Tibial nerve (tissue), 4 donors: ENCODE measurements at regions not wholly inside any gene's neighbourhood (a gene's known extent, or its start where the extent isn't known, plus 50 kb on each side); places are given as distances from the start of the nearest gene placed in this dataset.
"Not testable (repeated sequence)": the region's sequence is repeated elsewhere in the genome, so short reads cannot be mapped to it uniquely, and the experiment has no call there.

Source experiments
- DNase-seq, 2 donors: peaks; one replicate each; pipeline ENCODE4 v3.0.0-alpha.2; 2019; ENCODE audit warnings: low spot score in 2 of 2
- H3K27ac ChIP-seq, 4 donors: fragments of 200-600 bp; sonication (generic) in 3 of 4; one replicate each; pipeline ENCODE4 v1.5.1; 2017 to 2019; ENCODE audit warnings: mild to moderate bottlenecking in 1 of 4
- H3K27me3 ChIP-seq, 2 donors: fragments of 200-600 bp; sonication (generic) in 1 of 2; one replicate each; pipeline versions ENCODE4 v1.5.1 to v1.6.0; 2017 to 2019
- H3K36me3 ChIP-seq, 3 donors: fragments of 200-600 bp; sonication (generic); one replicate each; pipeline ENCODE4 v1.5.1; 2018 to 2019
- H3K4me1 ChIP-seq, 4 donors: fragments of 200-600 bp; sonication (generic) in 3 of 4; one replicate each; pipeline ENCODE4 v1.5.1; 2017 to 2019
- H3K4me3 ChIP-seq, 4 donors: fragments of 200-600 bp; sonication (generic) in 3 of 4; one replicate each; pipeline ENCODE4 v1.5.1; 2017 to 2019; ENCODE audit warnings: mild to moderate bottlenecking in 1 of 4, moderate library complexity in 1 of 4
- H3K9me3 ChIP-seq, 4 donors: fragments of 200-600 bp; sonication (generic) in 3 of 4; one replicate each; pipeline ENCODE4 v1.5.1; 2017 to 2019
- EP300 ChIP-seq, 2 donors: sonication (generic); formaldehyde crosslinking; IDR thresholded peaks; one replicate each; pipeline ENCODE4 v1.6.1; 2017; ENCODE audit warnings: antibody characterized with exemption in 2 of 2, mild to moderate bottlenecking in 1 of 2
- POLR2A ChIP-seq, 2 donors: fragments of 450-650 bp; IDR thresholded peaks; one replicate each; pipeline ENCODE4 v1.6.1; 2017; ENCODE audit warnings: antibody characterized with exemption in 2 of 2, mild to moderate bottlenecking in 2 of 2, moderate library complexity in 2 of 2
- WGBS, 2 donors: methylation state at CpG; one replicate each; pipeline ENCODE4 v1.1.5; 2018; 5-methylcytosine and 5-hydroxymethylcytosine counted together
- TF ChIP-seq, protein P1 (sequence below), 5 experiments: fragments of 200-600 bp in 3 of 5; fragments of 450-650 bp in 2 of 5; sonication (generic) in 3 of 5; IDR thresholded peaks; one replicate each; pipeline ENCODE4 v1.5.1; 2016 to 2019; ENCODE audit warnings: antibody characterized with exemption in 5 of 5, mild to moderate bottlenecking in 3 of 5, moderate library complexity in 2 of 5

DNA sequence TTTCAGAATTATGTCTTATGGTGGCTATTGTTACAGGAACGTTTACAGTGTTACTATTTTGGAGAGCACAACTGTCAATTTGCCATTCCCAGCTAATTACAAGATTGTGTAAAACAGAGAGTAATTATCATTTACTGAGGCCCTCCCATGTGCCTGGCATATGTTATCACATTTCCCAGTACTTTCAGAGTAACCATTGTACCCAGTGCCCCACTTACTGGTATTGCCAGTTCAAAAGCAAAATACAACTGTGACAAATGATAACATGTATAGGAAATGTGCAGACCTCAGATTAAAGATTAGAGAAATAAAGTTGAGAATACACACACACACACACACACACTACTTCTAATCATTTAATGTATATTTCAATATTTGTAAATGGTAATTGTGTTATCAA lies 572.5 kb downstream of the POM121L12 start:
- Histone ChIP-seq H3K4me3 (no peak overlapping the region), H3K4me1 (no peaks in the 10 kb centered on the region), H3K36me3 (no peaks in the 10 kb centered on the region), H3K9me3 (no peaks in the 10 kb centered on the region), H3K27ac (no peak overlapping the region), H3K27me3 (no peaks in the 10 kb centered on the region)
- DNase-seq = no peak
- 36 to 41% methylated on average over 1 of the region's 1 CpG for WGBS, 2 donors
- TF ChIP-seq EP300 (IDR thresholded peaks at IDR 0.05) (no peak), POLR2A (IDR thresholded peaks at IDR 0.05) (no peak)
- TF ChIP-seq, protein P1, sequence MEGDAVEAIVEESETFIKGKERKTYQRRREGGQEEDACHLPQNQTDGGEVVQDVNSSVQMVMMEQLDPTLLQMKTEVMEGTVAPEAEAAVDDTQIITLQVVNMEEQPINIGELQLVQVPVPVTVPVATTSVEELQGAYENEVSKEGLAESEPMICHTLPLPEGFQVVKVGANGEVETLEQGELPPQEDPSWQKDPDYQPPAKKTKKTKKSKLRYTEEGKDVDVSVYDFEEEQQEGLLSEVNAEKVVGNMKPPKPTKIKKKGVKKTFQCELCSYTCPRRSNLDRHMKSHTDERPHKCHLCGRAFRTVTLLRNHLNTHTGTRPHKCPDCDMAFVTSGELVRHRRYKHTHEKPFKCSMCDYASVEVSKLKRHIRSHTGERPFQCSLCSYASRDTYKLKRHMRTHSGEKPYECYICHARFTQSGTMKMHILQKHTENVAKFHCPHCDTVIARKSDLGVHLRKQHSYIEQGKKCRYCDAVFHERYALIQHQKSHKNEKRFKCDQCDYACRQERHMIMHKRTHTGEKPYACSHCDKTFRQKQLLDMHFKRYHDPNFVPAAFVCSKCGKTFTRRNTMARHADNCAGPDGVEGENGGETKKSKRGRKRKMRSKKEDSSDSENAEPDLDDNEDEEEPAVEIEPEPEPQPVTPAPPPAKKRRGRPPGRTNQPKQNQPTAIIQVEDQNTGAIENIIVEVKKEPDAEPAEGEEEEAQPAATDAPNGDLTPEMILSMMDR (IDR thresholded peaks at IDR 0.05) = no peak

DNA sequence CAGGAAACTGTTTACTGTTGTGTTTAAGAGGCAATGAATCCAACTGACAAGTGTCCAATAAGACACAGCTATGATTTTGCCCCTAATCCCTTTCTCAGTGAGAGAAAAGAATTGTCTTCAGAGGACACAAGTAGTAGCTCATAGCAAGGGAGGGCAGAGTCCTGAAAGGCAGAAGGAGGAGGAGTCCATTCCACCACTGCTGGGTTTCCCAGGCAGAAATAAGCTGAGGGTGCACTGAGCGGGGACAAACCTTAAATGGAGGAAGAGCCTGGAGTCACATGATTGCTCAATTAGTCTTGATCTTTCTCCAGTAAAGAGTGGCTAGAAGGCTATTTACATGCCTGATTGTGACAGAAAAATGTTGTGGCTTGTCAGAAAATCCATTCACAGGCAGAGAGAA lies 573.8 kb downstream of the POM121L12 start:
- TF ChIP-seq, protein P1 (IDR thresholded peaks at IDR 0.05) = no peak
- no peak for TF ChIP-seq EP300 (IDR thresholded peaks at IDR 0.05)
- TF ChIP-seq POLR2A (IDR thresholded peaks at IDR 0.05) = no peak
- WGBS, 2 donors = 72 to 75% methylated on average over 1 of the region's 1 CpG

DNA sequence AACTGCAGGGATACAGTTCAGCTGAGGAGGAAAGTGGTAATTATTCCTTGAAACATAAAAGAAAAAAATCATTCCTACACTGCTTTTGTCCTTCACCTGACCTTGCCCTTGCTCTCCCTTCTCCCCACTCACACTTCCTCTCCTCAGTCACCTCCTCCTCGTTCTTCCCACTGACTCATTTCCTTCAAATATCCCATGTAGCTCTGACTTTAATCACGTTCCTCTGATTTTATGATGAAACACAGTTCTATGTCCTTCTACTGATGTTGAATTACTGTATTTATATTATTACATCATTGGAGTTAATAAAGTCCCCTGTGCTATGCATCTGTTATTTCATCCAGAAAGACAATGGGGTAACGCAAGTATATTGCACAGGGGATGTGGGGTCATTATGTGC lies 575.6 kb downstream of the POM121L12 start:
- H3K36me3 ChIP-seq = no peaks in the 10 kb centered on the region
- H3K27me3 ChIP-seq = no peaks in the 10 kb centered on the region
- no peak overlapping the region for H3K27ac ChIP-seq
- no peaks in the 10 kb centered on the region for H3K4me1 ChIP-seq
- WGBS, 2 donors = 23 to 32% methylated on average over 3 of the region's 3 CpGs
- H3K4me3 ChIP-seq = no peak overlapping the region
- TF ChIP-seq EP300 (IDR thresholded peaks at IDR 0.05) (no peak), POLR2A (IDR thresholded peaks at IDR 0.05) (no peak)
- TF ChIP-seq, protein P1 (IDR thresholded peaks at IDR 0.05) = no peak
- DNase-seq = no peak
- H3K9me3 ChIP-seq = no peaks in the 10 kb centered on the region

More for the DNA sequence above, 573.8 kb downstream of the POM121L12 start:
- Histone ChIP-seq H3K36me3 (no peaks in the 10 kb centered on the region), H3K27ac (no peak overlapping the region), H3K27me3 (no peaks in the 10 kb centered on the region), H3K9me3 (no peaks in the 10 kb centered on the region), H3K4me1 (no peaks in the 10 kb centered on the region), H3K4me3 (no peak overlapping the region)
- no peak for DNase-seq

DNA sequence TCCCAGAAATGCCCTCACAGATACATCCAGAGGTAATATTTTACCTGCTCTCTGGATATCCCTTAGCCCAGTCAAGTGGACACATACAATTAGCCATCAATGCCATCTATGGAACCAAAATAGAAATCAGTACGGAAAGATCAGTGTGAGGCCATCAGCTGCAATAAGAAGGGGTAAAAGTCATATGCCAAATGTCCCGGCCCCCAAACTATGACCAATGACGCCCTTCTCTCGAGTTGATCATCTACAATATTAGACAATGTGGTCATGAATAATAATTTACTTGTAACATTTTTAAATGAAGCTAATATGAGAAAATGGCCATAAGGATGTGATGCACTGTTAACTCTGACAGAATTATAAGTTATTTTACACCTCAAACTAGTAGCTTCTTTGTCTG lies 588.9 kb downstream of the POM121L12 start:
- H3K9me3 ChIP-seq = no peaks in the 10 kb centered on the region
- no peaks in the 10 kb centered on the region for H3K4me1 ChIP-seq
- H3K27me3 ChIP-seq = no peaks in the 10 kb centered on the region
- TF ChIP-seq POLR2A (IDR thresholded peaks at IDR 0.05) (no peak), EP300 (IDR thresholded peaks at IDR 0.05) (no peak)
- TF ChIP-seq, protein P1 (IDR thresholded peaks at IDR 0.05) = no peak
- H3K27ac ChIP-seq = no peak overlapping the region
- no peak for DNase-seq
- 84 to 86% methylated on average over 4 of the region's 4 CpGs for WGBS, 2 donors
- no peak overlapping the region for H3K4me3 ChIP-seq
- no peaks in the 10 kb centered on the region for H3K36me3 ChIP-seq

DNA sequence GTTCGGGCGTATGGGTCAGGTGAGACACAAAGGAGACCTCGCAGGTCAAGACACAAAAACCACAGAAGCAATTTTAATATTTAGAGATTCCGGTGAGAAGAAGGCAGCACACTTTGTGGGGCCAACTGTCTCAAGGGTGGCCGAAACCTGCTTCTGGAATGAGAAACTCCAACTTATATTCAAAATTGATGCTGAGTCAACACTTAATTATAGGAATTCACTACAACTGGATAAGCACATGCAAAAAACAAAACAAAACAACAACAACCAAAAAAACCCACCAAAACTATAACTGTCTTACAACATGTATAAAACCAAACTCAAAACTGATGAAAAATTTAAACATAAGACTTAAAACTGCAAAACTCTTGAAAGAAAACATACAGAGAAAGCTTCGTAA lies 593.3 kb downstream of the POM121L12 start:
- 86 to 88% methylated on average over 6 of the region's 6 CpGs for WGBS, 2 donors
- no peak overlapping the region for H3K27ac ChIP-seq
- no peaks in the 10 kb centered on the region for H3K4me1 ChIP-seq

DNA sequence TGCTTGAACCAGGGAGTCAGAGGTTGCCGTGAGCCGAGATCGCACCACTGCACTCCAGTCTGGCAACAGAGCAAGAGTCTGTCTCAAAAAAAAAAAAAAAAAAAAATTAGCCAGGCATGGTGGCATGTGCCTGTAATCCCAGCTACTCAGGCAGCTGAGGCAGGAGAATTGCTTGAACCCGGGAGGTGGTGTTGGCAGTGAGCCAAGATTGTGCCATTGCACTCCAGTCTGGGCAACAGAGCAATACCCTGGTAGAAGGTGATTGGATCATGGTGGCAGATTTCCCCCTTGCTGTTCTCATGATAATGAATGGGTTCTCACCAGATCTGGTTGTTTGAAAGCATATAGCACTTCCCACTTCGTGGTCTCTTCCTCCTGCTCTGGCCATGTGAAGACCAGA lies 599.8 kb downstream of the POM121L12 start:
- WGBS, 2 donors = 67 to 68% methylated on average over 2 to 3 of the region's 5 CpGs

More for the DNA sequence above, 593.3 kb downstream of the POM121L12 start:
- no peak for TF ChIP-seq POLR2A (IDR thresholded peaks at IDR 0.05)
- no peak for TF ChIP-seq EP300 (IDR thresholded peaks at IDR 0.05)
- H3K27me3 ChIP-seq = no peaks in the 10 kb centered on the region
- no peak overlapping the region for H3K4me3 ChIP-seq
- peaks cover 0 to 5% (median 0%) of the 10 kb centered on the region in 4 donors for H3K9me3 ChIP-seq
- no peak for DNase-seq
- H3K36me3 ChIP-seq = no peaks in the 10 kb centered on the region

More for the DNA sequence above, 599.8 kb downstream of the POM121L12 start:
- not testable (repeated sequence) for H3K4me3 ChIP-seq, H3K27me3 ChIP-seq, H3K36me3 ChIP-seq, H3K4me1 ChIP-seq, DNase-seq, H3K27ac ChIP-seq
- peaks cover 0 to 27% (median 0%) of the 10 kb centered on the region in 4 donors for H3K9me3 ChIP-seq
